ENCODE measurements at regions not wholly inside any gene's neighbourhood (a gene's known extent, or its start where the extent isn't known, plus 50 kb on each side); places are given as distances from the start of the nearest gene placed in this dataset.
"Not testable (repeated sequence)": the region's sequence is repeated elsewhere in the genome, so short reads cannot be mapped to it uniquely, and the experiment has no call there.

DNA sequence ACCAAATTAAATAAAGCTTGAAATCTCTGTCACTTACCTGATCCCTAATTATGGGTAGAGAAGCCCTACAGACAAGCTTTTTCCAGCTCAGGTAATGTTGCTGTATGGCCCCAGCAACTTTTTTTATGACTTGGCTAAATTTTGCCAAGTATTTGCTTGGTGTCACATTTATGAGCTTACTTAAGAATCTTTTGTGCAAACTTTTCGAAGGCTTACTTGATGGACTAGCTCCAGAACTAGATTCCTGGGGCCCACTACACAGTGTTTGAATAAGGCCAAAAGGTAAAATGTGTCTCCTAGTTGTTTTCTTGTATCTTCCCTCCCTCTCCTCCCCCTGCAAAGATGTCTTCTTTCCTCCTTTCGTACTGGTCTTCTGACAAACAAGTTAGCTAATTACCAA is 257.9 kb downstream of the OSR1 start:
- H3K27ac ChIP-seq (ENCODE audit: low read depth, low read length) = no peak overlapping the region
- DNase-seq = no peak
- no peak overlapping the region for H3K27ac Mint-ChIP-seq
- no peak overlapping the region for H3K4me3 ChIP-seq (ENCODE audit: low read length)
- intact Hi-C loops (cut with micrococcal nuclease) = no loop called here
- CTCF ChIA-PET = no interaction called here
- H3K9me3 Mint-ChIP-seq = peaks cover 0 to 6% (median 2%) of the 10 kb centered on the region in 11 donors
- H3K27me3 Mint-ChIP-seq = no peaks in the 10 kb centered on the region
- H3K36me3 ChIP-seq (ENCODE audit: control insufficient read depth in 2 of 3, insufficient read depth in 3 of 3, low read length in 3 of 3) = no peaks in the 10 kb centered on the region
- ATAC-seq = no peak
- no peaks in the 10 kb centered on the region for H3K9me3 ChIP-seq (ENCODE audit: control insufficient read depth in 2 of 3, low read length in 3 of 3)
- peaks cover 0 to 5% (median 0%) of the 10 kb centered on the region in 5 donors for H3K36me3 Mint-ChIP-seq
- POLR2A ChIA-PET = no interaction called here
- H3K4me3 Mint-ChIP-seq = no peak overlapping the region
- H3K4me1 Mint-ChIP-seq = no peaks in the 10 kb centered on the region
- H3K27me3 ChIP-seq (ENCODE audit: control insufficient read depth in 2 of 2, insufficient read depth in 2 of 2, low read length in 2 of 2) = no peaks in the 10 kb centered on the region
- no peaks in the 10 kb centered on the region for H3K4me1 ChIP-seq (ENCODE audit: control insufficient read depth in 2 of 2, insufficient read depth in 2 of 2, low read length in 2 of 2)

DNA sequence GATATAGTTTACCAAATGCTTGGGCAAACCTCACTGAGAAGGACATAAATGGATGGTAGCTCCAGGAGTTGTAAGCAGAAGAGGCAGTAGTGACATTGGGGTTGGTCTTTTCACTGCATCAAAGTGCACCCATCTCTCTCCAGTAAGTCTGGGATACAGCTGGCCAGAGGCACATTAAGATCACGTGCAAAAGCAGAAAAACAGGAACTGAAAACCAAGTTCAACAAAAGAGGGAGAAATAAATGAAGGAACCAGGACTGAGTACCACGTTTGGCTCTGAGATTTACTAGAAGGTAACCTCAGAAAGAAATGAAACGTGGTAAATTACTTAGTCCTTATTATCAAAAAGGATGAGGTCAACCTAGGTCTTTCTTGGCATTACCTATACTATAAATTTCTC is 259.2 kb downstream of the OSR1 start:
- Histone ChIP-seq H3K4me1 (ENCODE audit: control insufficient read depth in 2 of 2, insufficient read depth in 2 of 2, low read length in 2 of 2) (no peaks in the 10 kb centered on the region), H3K36me3 (ENCODE audit: control insufficient read depth in 2 of 3, insufficient read depth in 3 of 3, low read length in 3 of 3) (no peaks in the 10 kb centered on the region), H3K27ac (ENCODE audit: low read depth, low read length) (no peak overlapping the region), H3K4me3 (ENCODE audit: low read length) (no peak overlapping the region), H3K27me3 (ENCODE audit: control insufficient read depth in 2 of 2, insufficient read depth in 2 of 2, low read length in 2 of 2) (no peaks in the 10 kb centered on the region), H3K9me3 (ENCODE audit: control insufficient read depth in 2 of 3, low read length in 3 of 3) (no peaks in the 10 kb centered on the region)
- DNase-seq (no peak), ATAC-seq (no peak)
- Mint-ChIP-seq H3K4me3 (no peak overlapping the region), H3K27ac (no peak overlapping the region), H3K9me3 (peaks cover 0 to 9% (median 3%) of the 10 kb centered on the region in 11 donors), H3K4me1 (no peaks in the 10 kb centered on the region), H3K27me3 (no peaks in the 10 kb centered on the region), H3K36me3 (peaks cover 0 to 6% (median under 1%) of the 10 kb centered on the region in 5 donors)
- ChIA-PET CTCF (no interaction called here), POLR2A (no interaction called here)
- intact Hi-C loops (cut with micrococcal nuclease) = no loop called here

DNA sequence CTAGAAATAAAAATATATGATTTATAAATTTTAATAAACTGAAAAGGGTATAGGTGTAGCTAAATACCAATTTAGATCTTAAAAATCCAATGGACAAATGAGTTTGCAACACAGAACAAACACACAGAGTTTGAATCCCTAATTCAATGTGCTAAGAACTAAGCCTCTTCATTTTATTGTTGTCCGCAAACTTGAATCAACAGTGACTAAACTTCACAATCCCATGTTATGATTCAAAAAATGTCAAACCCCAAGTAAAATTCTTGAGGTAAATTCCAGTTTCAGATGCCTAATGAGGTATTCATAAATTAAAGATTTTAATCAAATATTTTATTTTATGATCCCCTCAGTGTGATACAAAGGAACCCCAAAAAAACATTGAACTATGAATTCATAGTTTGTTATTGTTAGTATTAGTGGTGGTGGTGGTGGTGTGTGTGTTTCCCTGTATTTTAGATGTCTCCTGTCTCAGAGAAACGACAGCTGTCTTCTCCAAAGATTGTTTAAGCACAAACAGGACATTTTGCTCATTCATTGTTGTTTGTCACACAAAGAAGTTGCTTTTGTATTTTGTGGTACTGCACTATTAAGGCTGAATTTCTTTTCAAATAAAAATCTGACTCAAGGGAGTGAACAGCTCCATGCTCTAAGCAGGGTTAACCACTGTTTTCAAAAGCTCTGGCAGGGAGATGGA is 259.8 kb downstream of the OSR1 start:
- Mint-ChIP-seq H3K9me3 (peaks cover 0 to 14% (median 6%) of the 10 kb centered on the region in 11 donors), H3K27me3 (no peaks in the 10 kb centered on the region), H3K36me3 (peaks cover 0 to 11% (median 3%) of the 10 kb centered on the region in 5 donors), H3K27ac (no peak overlapping the region), H3K4me1 (no peaks in the 10 kb centered on the region), H3K4me3 (no peak overlapping the region)
- intact Hi-C loops (cut with micrococcal nuclease) = no loop called here
- Histone ChIP-seq H3K4me3 (ENCODE audit: low read length) (no peak overlapping the region), H3K36me3 (ENCODE audit: control insufficient read depth in 2 of 3, insufficient read depth in 3 of 3, low read length in 3 of 3) (no peaks in the 10 kb centered on the region), H3K27ac (ENCODE audit: low read depth, low read length) (no peak overlapping the region), H3K4me1 (ENCODE audit: control insufficient read depth in 2 of 2, insufficient read depth in 2 of 2, low read length in 2 of 2) (no peaks in the 10 kb centered on the region), H3K9me3 (ENCODE audit: control insufficient read depth in 2 of 3, low read length in 3 of 3) (no peaks in the 10 kb centered on the region), H3K27me3 (ENCODE audit: control insufficient read depth in 2 of 2, insufficient read depth in 2 of 2, low read length in 2 of 2) (no peaks in the 10 kb centered on the region)
- DNase-seq (no peak), ATAC-seq (no peak)
- POLR2A ChIA-PET = no interaction called here
- CTCF ChIA-PET = no interaction called here

DNA sequence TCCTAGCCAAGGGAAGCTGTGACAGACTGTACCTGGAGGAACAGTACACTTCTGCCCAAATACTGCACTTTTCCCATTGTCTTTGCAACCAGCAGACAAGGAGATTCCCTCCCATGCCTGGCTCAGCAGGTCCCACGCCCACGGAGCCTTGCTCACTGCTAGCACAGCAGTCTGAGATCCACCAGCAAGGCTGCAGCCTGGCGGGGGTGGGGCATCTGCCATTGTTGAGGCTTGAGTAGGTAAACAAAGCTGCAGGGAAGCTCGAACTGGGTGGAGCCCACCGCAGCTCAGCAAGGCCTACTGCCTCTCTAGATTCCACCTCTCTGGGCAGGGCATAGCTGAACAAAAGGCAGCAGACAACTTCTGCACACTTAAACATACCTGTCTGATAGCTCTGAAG is 268.9 kb downstream of the OSR1 start:
- POLR2A ChIA-PET; H3K4me1 Mint-ChIP-seq; H3K27ac ChIP-seq (ENCODE audit: low read depth, low read length); intact Hi-C loops (cut with micrococcal nuclease); ATAC-seq; H3K36me3 ChIP-seq (ENCODE audit: control insufficient read depth in 2 of 3, insufficient read depth in 3 of 3, low read length in 3 of 3); H3K4me1 ChIP-seq (ENCODE audit: control insufficient read depth in 2 of 2, insufficient read depth in 2 of 2, low read length in 2 of 2); CTCF ChIA-PET; DNase-seq; H3K4me3 Mint-ChIP-seq; H3K4me3 ChIP-seq (ENCODE audit: low read length); H3K27me3 Mint-ChIP-seq; H3K27me3 ChIP-seq (ENCODE audit: control insufficient read depth in 2 of 2, insufficient read depth in 2 of 2, low read length in 2 of 2); H3K27ac Mint-ChIP-seq; H3K9me3 ChIP-seq (ENCODE audit: control insufficient read depth in 2 of 3, low read length in 3 of 3): not testable (repeated sequence)
- peaks cover 5 to 45% (median 25%) of the 10 kb centered on the region in 11 donors for H3K9me3 Mint-ChIP-seq
- peaks cover 0 to 28% (median 16%) of the 10 kb centered on the region in 5 donors for H3K36me3 Mint-ChIP-seq

DNA sequence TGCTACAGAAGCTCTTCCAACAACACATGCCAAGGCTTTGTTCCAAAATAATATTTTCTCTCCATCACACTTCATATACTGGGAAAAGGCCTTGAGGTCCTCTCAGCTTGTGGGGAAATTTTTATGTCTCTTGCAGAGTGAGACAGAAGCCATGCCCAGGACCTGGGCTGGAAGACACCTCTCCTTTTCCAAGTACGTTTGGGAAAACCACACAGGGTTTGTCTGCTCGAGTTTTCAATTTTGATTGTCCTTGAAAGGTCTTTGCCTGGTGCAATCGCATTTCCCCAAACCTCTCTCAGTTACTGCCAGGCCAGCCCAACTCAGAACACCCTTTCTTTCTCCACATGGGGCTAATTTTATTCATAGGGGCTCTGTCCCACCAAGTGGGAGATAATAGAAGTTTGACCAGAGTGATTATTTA is 272.2 kb downstream of the OSR1 start:
- POLR2A ChIA-PET = no interaction called here
- ATAC-seq = no peak
- Histone ChIP-seq H3K27me3 (ENCODE audit: control insufficient read depth in 2 of 2, insufficient read depth in 2 of 2, low read length in 2 of 2) (no peaks in the 10 kb centered on the region), H3K9me3 (ENCODE audit: control insufficient read depth in 2 of 3, low read length in 3 of 3) (no peaks in the 10 kb centered on the region), H3K27ac (ENCODE audit: low read depth, low read length) (no peak overlapping the region), H3K4me3 (ENCODE audit: low read length) (no peak overlapping the region), H3K4me1 (ENCODE audit: control insufficient read depth in 2 of 2, insufficient read depth in 2 of 2, low read length in 2 of 2) (no peaks in the 10 kb centered on the region), H3K36me3 (ENCODE audit: control insufficient read depth in 2 of 3, insufficient read depth in 3 of 3, low read length in 3 of 3) (no peaks in the 10 kb centered on the region)
- CTCF ChIA-PET = no interaction called here
- Mint-ChIP-seq H3K9me3 (peaks cover 0 to 22% (median 10%) of the 10 kb centered on the region in 11 donors), H3K36me3 (peaks cover 0 to 21% (median 16%) of the 10 kb centered on the region in 5 donors), H3K4me1 (no peaks in the 10 kb centered on the region), H3K4me3 (no peak overlapping the region), H3K27ac (no peak overlapping the region), H3K27me3 (no peaks in the 10 kb centered on the region)
- intact Hi-C loops (cut with micrococcal nuclease) = no loop called here
- no peak for DNase-seq

DNA sequence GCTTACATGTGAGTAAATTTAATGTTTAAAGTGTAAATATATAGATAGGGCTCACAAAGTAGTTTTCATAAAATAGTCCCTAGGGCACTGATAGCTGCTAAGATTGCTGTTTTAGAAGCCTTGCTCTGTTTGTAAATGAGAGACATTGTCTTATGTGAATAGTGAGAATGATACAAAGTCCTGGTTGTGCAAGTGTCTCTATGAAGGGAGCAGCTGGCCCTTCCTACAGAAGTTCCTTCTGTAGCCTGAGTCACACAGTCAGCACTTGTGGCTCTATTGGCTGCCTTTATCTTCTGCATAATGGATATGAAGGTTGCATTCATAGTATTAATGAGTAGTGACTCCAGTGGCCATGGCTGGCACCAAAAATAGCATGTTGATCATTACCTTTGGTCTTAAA is 279.7 kb downstream of the OSR1 start:
- H3K36me3 ChIP-seq (ENCODE audit: control insufficient read depth in 2 of 3, insufficient read depth in 3 of 3, low read length in 3 of 3) = no peaks in the 10 kb centered on the region
- no peak overlapping the region for H3K27ac Mint-ChIP-seq
- no peaks in the 10 kb centered on the region for H3K27me3 ChIP-seq (ENCODE audit: control insufficient read depth in 2 of 2, insufficient read depth in 2 of 2, low read length in 2 of 2)
- H3K27me3 Mint-ChIP-seq = no peaks in the 10 kb centered on the region
- peaks cover 0 to 16% (median 9%) of the 10 kb centered on the region in 5 donors for H3K36me3 Mint-ChIP-seq
- no peak overlapping the region for H3K4me3 ChIP-seq (ENCODE audit: low read length)
- no peaks in the 10 kb centered on the region for H3K4me1 ChIP-seq (ENCODE audit: control insufficient read depth in 2 of 2, insufficient read depth in 2 of 2, low read length in 2 of 2)
- no peaks in the 10 kb centered on the region for H3K4me1 Mint-ChIP-seq
- H3K9me3 Mint-ChIP-seq = peaks cover 0 to 7% (median 1%) of the 10 kb centered on the region in 11 donors
- no peak for ATAC-seq
- ChIA-PET POLR2A (no interaction called here), CTCF (no interaction called here)
- H3K4me3 Mint-ChIP-seq = no peak overlapping the region
- intact Hi-C loops (cut with micrococcal nuclease) = no loop called here
- no peaks in the 10 kb centered on the region for H3K9me3 ChIP-seq (ENCODE audit: control insufficient read depth in 2 of 3, low read length in 3 of 3)
- no peak overlapping the region for H3K27ac ChIP-seq (ENCODE audit: low read depth, low read length)
- DNase-seq = no peak

DNA sequence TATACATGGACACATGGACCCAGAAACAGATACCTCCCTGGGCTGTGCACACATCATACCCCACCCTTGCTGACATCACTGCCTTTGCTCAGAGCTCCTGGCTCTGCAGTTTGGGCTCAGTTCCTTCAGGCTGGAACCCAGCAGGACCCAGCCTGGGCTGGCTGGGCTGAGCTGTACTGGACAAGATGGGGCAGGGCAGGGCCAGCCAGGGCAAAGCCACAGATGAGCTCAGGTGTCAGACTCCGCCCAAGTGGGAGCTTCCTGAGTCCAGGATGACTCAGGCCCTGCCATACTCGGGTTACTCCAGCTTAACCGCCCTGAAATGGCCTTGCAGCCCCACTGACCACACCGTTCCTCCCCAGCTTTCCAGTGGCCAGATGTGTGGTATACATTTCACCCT is 284.9 kb downstream of the OSR1 start:
- no peaks in the 10 kb centered on the region for H3K27me3 ChIP-seq (ENCODE audit: control insufficient read depth in 2 of 2, insufficient read depth in 2 of 2, low read length in 2 of 2)
- Mint-ChIP-seq H3K9me3 (peaks cover 0 to 4% (median 0%) of the 10 kb centered on the region in 11 donors), H3K4me1 (no peaks in the 10 kb centered on the region), H3K36me3 (peaks cover 0 to 11% (median 7%) of the 10 kb centered on the region in 5 donors), H3K27me3 (no peaks in the 10 kb centered on the region), H3K4me3 (no peak overlapping the region), H3K27ac (no peak overlapping the region)
- intact Hi-C loops (cut with micrococcal nuclease) = loop anchor here in 1 of 2 donors (5.0 kb wide), 1 partner anchor 71 kb away; no protein-coding TSS in a partner anchor
- no peak overlapping the region for H3K27ac ChIP-seq (ENCODE audit: low read depth, low read length)
- CTCF ChIA-PET = no interaction called here
- no peak for DNase-seq
- POLR2A ChIA-PET = no interaction called here
- no peaks in the 10 kb centered on the region for H3K9me3 ChIP-seq (ENCODE audit: control insufficient read depth in 2 of 3, low read length in 3 of 3)
- H3K36me3 ChIP-seq (ENCODE audit: control insufficient read depth in 2 of 3, insufficient read depth in 3 of 3, low read length in 3 of 3) = no peaks in the 10 kb centered on the region
- ATAC-seq = no peak
- H3K4me1 ChIP-seq (ENCODE audit: control insufficient read depth in 2 of 2, insufficient read depth in 2 of 2, low read length in 2 of 2) = no peaks in the 10 kb centered on the region
- H3K4me3 ChIP-seq (ENCODE audit: low read length) = no peak overlapping the region
